ENCODE measurements at regions not wholly inside any gene's neighbourhood (a gene's known extent, or its start where the extent isn't known, plus 50 kb on each side); places are given as distances from the start of the nearest gene placed in this dataset.

- TF ChIP-seq POLR2A (IDR thresholded peaks at IDR 0.05; ENCODE audit: extremely low read depth, insufficient read length) (no peak), MYC (IDR thresholded peaks at IDR 0.05; ENCODE audit: low read depth, low read length) (no peak), MAX (IDR thresholded peaks at IDR 0.05; ENCODE audit: low read depth, low read length) (no peak)
- TF ChIP-seq, protein P1, sequence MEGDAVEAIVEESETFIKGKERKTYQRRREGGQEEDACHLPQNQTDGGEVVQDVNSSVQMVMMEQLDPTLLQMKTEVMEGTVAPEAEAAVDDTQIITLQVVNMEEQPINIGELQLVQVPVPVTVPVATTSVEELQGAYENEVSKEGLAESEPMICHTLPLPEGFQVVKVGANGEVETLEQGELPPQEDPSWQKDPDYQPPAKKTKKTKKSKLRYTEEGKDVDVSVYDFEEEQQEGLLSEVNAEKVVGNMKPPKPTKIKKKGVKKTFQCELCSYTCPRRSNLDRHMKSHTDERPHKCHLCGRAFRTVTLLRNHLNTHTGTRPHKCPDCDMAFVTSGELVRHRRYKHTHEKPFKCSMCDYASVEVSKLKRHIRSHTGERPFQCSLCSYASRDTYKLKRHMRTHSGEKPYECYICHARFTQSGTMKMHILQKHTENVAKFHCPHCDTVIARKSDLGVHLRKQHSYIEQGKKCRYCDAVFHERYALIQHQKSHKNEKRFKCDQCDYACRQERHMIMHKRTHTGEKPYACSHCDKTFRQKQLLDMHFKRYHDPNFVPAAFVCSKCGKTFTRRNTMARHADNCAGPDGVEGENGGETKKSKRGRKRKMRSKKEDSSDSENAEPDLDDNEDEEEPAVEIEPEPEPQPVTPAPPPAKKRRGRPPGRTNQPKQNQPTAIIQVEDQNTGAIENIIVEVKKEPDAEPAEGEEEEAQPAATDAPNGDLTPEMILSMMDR (IDR thresholded peaks at IDR 0.05; ENCODE audit: low read depth, low read length), result no peak
These were observed 413.1 kb downstream of the KCNRG start for GRCh38 chr13:50428183-50428877.
